ENCODE measurements at regions not wholly inside any gene's neighbourhood (a gene's known extent, or its start where the extent isn't known, plus 50 kb on each side); places are given as distances from the start of the nearest gene placed in this dataset.
"Not testable (repeated sequence)": the region's sequence is repeated elsewhere in the genome, so short reads cannot be mapped to it uniquely, and the experiment has no call there.

- DNase-seq (no peak), ATAC-seq (no peak)
Observed at GRCh38 chr14:71742485-71742884, 189.7 kb upstream of the RGS6 start.

GRCh38 chr14:71745072-71745471 lies 187.2 kb upstream of the RGS6 start:
- DNase-seq (no peak), ATAC-seq (no peak)

- no peak for ATAC-seq
- DNase-seq, result no peak
Observed at GRCh38 chr14:71748196-71748595, 184.0 kb upstream of the RGS6 start.

DNA sequence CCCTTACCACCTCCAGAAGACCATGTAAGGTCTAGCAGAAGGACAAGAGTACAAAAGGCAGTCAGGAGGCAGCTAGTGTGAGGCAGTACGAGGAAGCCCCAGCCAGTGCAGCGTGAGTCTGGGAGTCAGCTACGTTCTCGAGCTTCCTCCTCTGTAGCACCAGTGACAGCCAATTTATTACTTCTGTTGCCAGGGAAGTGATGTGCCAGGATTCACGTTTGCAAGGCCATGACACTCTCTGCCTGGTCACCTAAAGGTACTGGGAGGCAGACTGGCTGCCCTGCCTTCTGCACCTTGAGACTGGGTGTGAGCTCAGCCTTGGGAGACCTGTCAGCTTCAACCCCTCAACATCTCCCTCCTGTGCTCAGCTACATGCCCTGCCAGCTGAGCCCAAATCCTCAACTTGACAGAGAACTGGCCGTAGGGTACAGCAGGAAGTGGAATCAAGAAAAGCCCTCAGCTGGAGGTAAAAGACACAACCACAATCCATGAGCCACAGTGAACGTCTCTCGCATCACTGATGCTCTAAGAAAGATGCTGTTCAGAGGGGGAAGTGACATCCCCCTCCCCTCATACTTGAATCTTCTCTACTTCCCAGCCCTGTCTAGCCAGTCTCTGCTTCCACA lies 182.5 kb upstream of the RGS6 start:
- no peak for ATAC-seq
- DNase-seq, result no peak

- peak; percentile 61 for ATAC-seq
- DNase-seq, result no peak
Observed at GRCh38 chr14:71751264-71751663, 181.0 kb upstream of the RGS6 start.

DNA sequence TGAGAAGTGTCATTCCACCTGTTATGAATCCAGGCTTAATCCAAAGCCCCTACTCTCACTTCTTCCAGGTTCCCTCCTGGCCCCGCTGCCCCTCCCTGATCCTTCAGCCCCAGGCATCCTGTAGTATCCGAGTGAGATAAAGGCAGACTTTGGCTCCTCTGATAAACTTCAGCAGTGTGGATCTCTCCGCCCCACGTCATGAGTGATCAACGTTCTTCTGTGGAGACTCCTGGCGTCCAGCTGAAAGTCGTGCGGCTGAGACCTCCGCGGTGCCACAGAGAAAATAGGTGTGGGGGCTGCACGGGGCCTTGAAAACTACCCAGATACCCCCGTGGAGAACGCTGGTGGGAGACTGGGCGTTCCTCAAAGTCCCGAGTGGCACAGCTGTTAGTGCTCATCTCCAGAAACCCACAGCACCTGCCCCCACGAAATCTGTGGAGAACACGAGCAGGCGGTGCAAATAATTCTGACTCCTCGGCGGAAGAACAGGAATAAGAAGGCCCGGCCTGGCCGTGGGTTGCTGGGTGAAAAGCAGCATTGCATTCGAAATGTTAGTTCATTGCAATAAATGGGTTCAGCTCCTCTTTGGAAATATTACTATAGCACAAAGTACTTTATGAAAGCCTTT lies 180.0 kb upstream of the RGS6 start:
- ATAC-seq, result no peak

GRCh38 chr14:71753126-71753830 lies 179.0 kb upstream of the RGS6 start:
- ATAC-seq (peak; percentile 69), DNase-seq (peak; percentile 78)

More for the DNA sequence above, 180.0 kb upstream of the RGS6 start:
- no peak for DNase-seq

DNA sequence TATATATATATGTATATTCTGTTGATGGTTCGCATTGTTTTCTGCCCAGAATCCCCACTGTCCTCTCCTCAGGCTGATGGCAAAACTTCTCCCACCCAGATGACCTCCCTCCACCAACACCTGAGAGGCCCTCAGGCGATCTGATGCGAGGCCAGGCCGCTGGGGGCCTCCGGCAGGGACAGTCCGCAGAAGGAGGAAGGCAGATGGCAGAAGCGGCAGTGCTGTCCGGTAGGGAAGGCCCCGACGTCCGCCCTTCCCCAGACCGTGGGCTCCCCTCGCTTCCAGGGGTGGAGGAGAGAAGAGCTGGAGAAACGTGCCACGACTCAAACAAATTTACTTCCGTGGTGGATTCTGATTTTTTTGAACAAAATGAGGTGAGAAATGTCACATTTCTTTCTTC lies 178.3 kb upstream of the RGS6 start:
- no peak for ATAC-seq
- DNase-seq, result no peak

DNA sequence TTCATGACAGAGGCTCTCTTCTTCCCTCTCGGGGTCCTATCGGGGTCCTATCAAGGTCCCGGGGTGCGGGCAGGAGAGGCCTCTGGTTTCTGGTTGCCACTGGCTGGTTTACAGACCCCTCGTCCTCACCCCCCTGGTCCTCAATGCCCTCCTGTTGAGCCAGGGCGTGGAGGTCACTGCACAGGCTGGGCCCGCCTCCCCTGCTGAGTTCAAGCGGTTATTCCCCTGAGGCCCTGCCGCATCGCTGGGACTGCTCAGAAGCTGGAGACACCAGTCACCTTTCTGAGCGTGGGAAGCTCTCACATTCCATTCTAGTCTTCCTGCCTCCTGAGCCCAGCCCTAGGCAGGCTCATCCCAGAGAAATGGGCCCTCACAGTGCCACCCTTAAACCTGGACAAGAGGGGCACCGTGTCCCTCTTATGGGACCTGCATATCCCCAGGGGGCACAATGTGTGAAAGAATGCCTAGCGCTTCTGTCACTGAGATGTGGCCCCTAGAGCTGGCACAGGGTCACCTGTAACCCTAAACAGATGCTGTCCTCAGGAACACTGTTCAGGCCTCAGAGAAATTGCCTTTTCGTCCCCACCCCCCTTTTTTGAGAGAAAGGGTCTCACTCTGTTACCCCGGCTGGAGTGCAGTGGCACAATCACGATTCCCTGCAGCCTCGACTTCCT lies 177.7 kb upstream of the RGS6 start:
- ATAC-seq (no peak), DNase-seq (no peak)

GRCh38 chr14:71758229-71758951 lies 173.8 kb upstream of the RGS6 start:
- ATAC-seq, result no peak

DNA sequence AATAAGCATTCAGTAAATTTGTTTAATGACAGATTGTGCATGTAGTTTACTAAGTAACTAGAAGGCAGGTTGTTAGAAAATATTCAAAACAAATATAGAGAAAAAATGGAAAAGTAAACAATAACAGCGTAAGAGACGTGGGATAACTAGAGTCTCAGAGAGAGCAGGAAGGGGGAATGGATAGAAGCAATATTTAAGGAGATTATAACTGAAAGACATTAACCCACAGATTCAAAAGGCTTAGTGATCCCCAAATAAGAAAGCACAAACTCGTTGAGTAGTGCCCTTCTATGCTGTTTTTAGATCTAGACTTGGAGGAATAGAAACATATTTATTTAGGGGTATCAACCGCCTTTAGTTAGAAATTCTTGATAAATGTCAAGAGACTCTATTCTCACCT lies 169.7 kb upstream of the RGS6 start:
- DNase-seq, result no peak
- ATAC-seq, result no peak

More at GRCh38 chr14:71758229-71758951, 173.8 kb upstream of the RGS6 start:
- no peak for DNase-seq

DNA sequence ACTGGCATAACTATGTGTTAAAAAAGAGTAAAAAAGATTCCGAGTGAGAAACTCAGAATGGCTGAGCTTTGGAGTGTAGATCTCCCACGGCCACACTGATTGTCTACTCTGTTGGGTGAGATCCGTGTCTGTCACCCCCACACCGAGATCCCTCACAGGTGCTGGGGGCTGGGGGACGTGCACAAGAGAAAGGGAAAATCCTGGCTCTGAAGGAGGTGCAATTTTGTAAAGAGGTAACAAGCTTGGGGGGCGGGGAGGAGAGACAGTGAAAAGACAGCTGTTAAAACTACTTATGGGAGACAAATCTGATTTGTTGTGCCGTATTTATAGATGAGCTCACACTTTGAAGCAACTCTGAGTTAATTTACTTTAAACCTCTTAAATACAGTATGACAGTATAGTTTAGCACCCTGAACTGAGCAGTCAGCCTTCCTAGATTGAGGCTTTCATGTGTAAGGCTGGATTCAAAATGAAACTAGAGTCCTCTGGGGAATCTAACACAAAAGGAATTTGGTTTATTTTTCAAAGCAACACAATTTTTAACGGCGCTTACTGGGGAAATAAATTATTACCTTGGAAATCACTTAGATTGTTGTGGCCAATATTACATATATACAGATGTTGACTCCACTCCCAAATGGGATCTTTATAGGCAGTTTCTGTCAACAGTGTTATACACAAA lies 167.4 kb upstream of the RGS6 start:
- no peak for DNase-seq
- ATAC-seq, result no peak

GRCh38 chr14:71765505-71765904 lies 166.7 kb upstream of the RGS6 start:
- no peak for ATAC-seq

GRCh38 chr14:71770431-71770830 lies 161.8 kb upstream of the RGS6 start:
- DNase-seq, result no peak
- ATAC-seq, result no peak

More at GRCh38 chr14:71765505-71765904, 166.7 kb upstream of the RGS6 start:
- no peak for DNase-seq

DNA sequence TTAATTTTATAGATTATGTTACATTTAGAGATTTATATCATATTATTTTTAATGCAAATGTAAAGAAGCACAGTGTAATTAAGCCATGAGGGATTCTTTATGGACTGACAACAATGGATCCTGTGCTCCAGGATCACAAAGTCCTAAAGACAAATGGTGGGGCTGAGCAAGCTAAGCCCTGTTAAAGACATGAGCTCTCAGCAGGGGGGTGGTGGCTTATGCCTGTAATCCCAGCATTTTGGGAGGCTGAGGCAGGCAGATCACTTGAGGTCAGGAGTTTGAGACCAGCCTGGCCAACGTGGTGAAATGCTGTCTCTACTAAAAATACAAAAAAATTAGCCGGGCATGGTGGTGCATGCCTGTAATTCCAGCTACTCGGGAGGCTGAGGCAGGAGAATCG lies 160.8 kb upstream of the RGS6 start:
- not testable (repeated sequence) for ATAC-seq, DNase-seq

GRCh38 chr14:71771996-71772395 lies 160.2 kb upstream of the RGS6 start:
- not testable (repeated sequence) for DNase-seq, ATAC-seq

GRCh38 chr14:71773898-71774481 lies 158.2 kb upstream of the RGS6 start:
- DNase-seq (no peak), ATAC-seq (no peak)

- ATAC-seq (peak; percentile 85), DNase-seq (peak; percentile 26)
Observed at GRCh38 chr14:71776471-71777360, 155.5 kb upstream of the RGS6 start.

GRCh38 chr14:71780075-71780474 lies 152.2 kb upstream of the RGS6 start:
- no peak for DNase-seq
- ATAC-seq, result no peak

GRCh38 chr14:71780822-71781221 lies 151.4 kb upstream of the RGS6 start:
- ATAC-seq (no peak), DNase-seq (no peak)

Data from stimulated activated naive CD8-positive, alpha-beta T cell treated with anti-CD3 and anti-CD28 coated beads, Interleukin-15, Interleukin-2, amounts not matched to agents 100 U/mL and 50 U/mL, for 24 hours (primary cell).